Neural progenitor cell (in vitro differentiated cells): ENCODE measurements at regions not wholly inside any gene's neighbourhood (a gene's known extent, or its start where the extent isn't known, plus 50 kb on each side); places are given as distances from the start of the nearest gene placed in this dataset.
A peak's percentile ranks its signal among the peaks of the same experiment; 100 is the strongest.

Experiments
- DNase-seq: peaks from one replicate; pipeline ENCODE4 v3.0.0-alpha.2; 2016; ENCODE audit warnings: low spot score
- H2AFZ ChIP-seq: fragments of 200-600 bp; sonication (generic); replicated peaks from 2 replicates; pipeline ENCODE4 v1.6.1; 2016; ENCODE audit warnings: antibody characterized with exemption
- H3F3A ChIP-seq: fragments of 200-600 bp; sonication (generic); 2 replicates; pipeline ENCODE4 v1.6.1; 2016; ENCODE audit warnings: antibody characterized with exemption, low read depth
- H3K27ac ChIP-seq: fragments of 200-600 bp; sonication (generic); 2 replicates; pipeline ENCODE4 v1.5.1; 2016; ENCODE audit warnings: mild to moderate bottlenecking
- H3K27me3 ChIP-seq: fragments of 200-600 bp; sonication (generic); 2 replicates; pipeline ENCODE4 v1.6.1; 2016; ENCODE audit warnings: mild to moderate bottlenecking, moderate library complexity
- H3K36me3 ChIP-seq: fragments of 200-600 bp; sonication (generic); 2 replicates; pipeline ENCODE4 v1.5.1; 2016
- H3K4me1 ChIP-seq: fragments of 200-600 bp; sonication (generic); 2 replicates; pipeline ENCODE4 v1.6.1; 2016; ENCODE audit warnings: mixed run types
- H3K4me2 ChIP-seq: fragments of 200-600 bp; sonication (generic); 2 replicates; pipeline ENCODE4 v1.6.1; 2016
- H3K4me3 ChIP-seq: fragments of 200-600 bp; sonication (generic); 2 replicates; pipeline ENCODE4 v1.5.1; 2016
- H3K79me2 ChIP-seq: fragments of 200-600 bp; sonication (generic); 2 replicates; pipeline ENCODE4 v1.6.1; 2016; ENCODE audit warnings: low read depth
- H3K9ac ChIP-seq: fragments of 200-600 bp; sonication (generic); 2 replicates; pipeline ENCODE4 v1.6.1; 2016
- H3K9me3 ChIP-seq: fragments of 200-600 bp; sonication (generic); 2 replicates; pipeline ENCODE4 v1.5.1; 2016; ENCODE audit warnings: low read depth
- H4K20me1 ChIP-seq: fragments of 200-600 bp; sonication (generic); 2 replicates; pipeline ENCODE4 v1.6.1; 2016; ENCODE audit warnings: low read depth
- H3K27ac Mint-ChIP-seq: 3 replicates; pipeline ENCODE4 v1.8.0; 2021; ENCODE audit warnings: mixed read lengths
- H3K27me3 Mint-ChIP-seq: 2 replicates; pipeline ENCODE4 v1.8.0; 2022; ENCODE audit warnings: low read depth, mild to moderate bottlenecking, inconsistent platforms, moderate library complexity, mixed read lengths; ENCODE audit not compliant: insufficient read depth
- H3K36me3 Mint-ChIP-seq: 3 replicates; pipeline ENCODE4 v1.8.0; 2021; ENCODE audit warnings: mixed read lengths
- H3K4me1 Mint-ChIP-seq: 3 replicates; pipeline ENCODE4 v1.8.0; 2021; ENCODE audit warnings: mixed read lengths
- H3K4me3 Mint-ChIP-seq: 3 replicates; pipeline ENCODE4 v1.8.0; 2021; ENCODE audit warnings: mild to moderate bottlenecking, moderate library complexity, mixed read lengths
- H3K9me3 Mint-ChIP-seq: 3 replicates; pipeline ENCODE4 v1.8.0; 2020; ENCODE audit warnings: mixed read lengths
- CTCF ChIP-seq: fragments of 200-600 bp; sonication (generic); IDR thresholded peaks from 2 replicates; pipeline ENCODE4 v1.5.1; 2017; ENCODE audit warnings: antibody characterized with exemption, mild to moderate bottlenecking
- EZH2 ChIP-seq: fragments of 200-600 bp; sonication (generic); IDR thresholded peaks from 2 replicates; pipeline ENCODE4 v1.6.1; 2017; ENCODE audit warnings: antibody characterized with exemption, mild to moderate bottlenecking, moderate library complexity
- EZH2phosphoT487 ChIP-seq: fragments of 200-600 bp; sonication (generic); IDR thresholded peaks from 2 replicates; pipeline ENCODE4 v1.6.1; 2017; ENCODE audit warnings: antibody characterized with exemption

- DNase-seq = no peak
- H3K27ac Mint-ChIP-seq = no peak overlapping the region
- H3K79me2 ChIP-seq = no peaks in the 10 kb centered on the region
- peaks cover 14% of the 10 kb centered on the region for H3K4me1 ChIP-seq
- H3K4me3 ChIP-seq = no peak overlapping the region
- peaks cover 18% of the 10 kb centered on the region for H3K27me3 Mint-ChIP-seq
- no peak overlapping the region for H3K4me3 Mint-ChIP-seq
- no peak for TF ChIP-seq CTCF
- no peak for TF ChIP-seq EZH2
- no peak for TF ChIP-seq EZH2phosphoT487
- H3K36me3 Mint-ChIP-seq = peaks cover 4% of the 10 kb centered on the region
- no peak overlapping the region for H2AFZ ChIP-seq
- no peak overlapping the region for H3K4me2 ChIP-seq
- no peak overlapping the region for H3K9ac ChIP-seq
- no peaks in the 10 kb centered on the region for H3K27me3 ChIP-seq
- H3K27ac ChIP-seq = no peak overlapping the region
- no peaks in the 10 kb centered on the region for H4K20me1 ChIP-seq
- peaks cover 33% of the 10 kb centered on the region for H3K4me1 Mint-ChIP-seq
- H3F3A ChIP-seq = peaks cover 13% of the 10 kb centered on the region
- no peaks in the 10 kb centered on the region for H3K9me3 ChIP-seq
- H3K9me3 Mint-ChIP-seq = peaks cover 31% of the 10 kb centered on the region
- H3K36me3 ChIP-seq = no peaks in the 10 kb centered on the region
Observed at GRCh38 chr17:65453204-65453931, 108.1 kb downstream of the AXIN2 start.

- Histone ChIP-seq H3K27ac (no peak overlapping the region), H3K4me2 (no peak overlapping the region), H3K79me2 (no peaks in the 10 kb centered on the region), H3K36me3 (no peaks in the 10 kb centered on the region), H3K27me3 (no peaks in the 10 kb centered on the region), H3K9ac (no peak overlapping the region), H3K4me3 (no peak overlapping the region), H3K4me1 (no peaks in the 10 kb centered on the region), H3F3A (peaks cover 13% of the 10 kb centered on the region), H2AFZ (no peak overlapping the region), H4K20me1 (no peaks in the 10 kb centered on the region), H3K9me3 (no peaks in the 10 kb centered on the region)
- Mint-ChIP-seq H3K36me3 (peaks cover 5% of the 10 kb centered on the region), H3K4me1 (peaks cover 9% of the 10 kb centered on the region), H3K27me3 (peaks cover 12% of the 10 kb centered on the region), H3K27ac (no peak overlapping the region), H3K4me3 (peak overlapping the region; percentile 4), H3K9me3 (peaks cover 31% of the 10 kb centered on the region)
- TF ChIP-seq EZH2phosphoT487 = no peak
- no peak for TF ChIP-seq EZH2
- no peak for TF ChIP-seq CTCF
- peak; percentile 35 for DNase-seq
Observed at GRCh38 chr17:65449495-65449894, 112.0 kb downstream of the AXIN2 start.

- Histone ChIP-seq H3K4me3 (no peak overlapping the region), H3K9ac (no peak overlapping the region), H3K4me1 (no peaks in the 10 kb centered on the region), H3K79me2 (no peaks in the 10 kb centered on the region), H4K20me1 (no peaks in the 10 kb centered on the region), H2AFZ (no peak overlapping the region), H3K4me2 (no peak overlapping the region), H3K9me3 (no peaks in the 10 kb centered on the region), H3F3A (peaks cover 13% of the 10 kb centered on the region), H3K36me3 (no peaks in the 10 kb centered on the region), H3K27ac (no peak overlapping the region), H3K27me3 (no peaks in the 10 kb centered on the region)
- no peak for DNase-seq
- H3K4me3 Mint-ChIP-seq = no peak overlapping the region
- peaks cover 31% of the 10 kb centered on the region for H3K9me3 Mint-ChIP-seq
- H3K27me3 Mint-ChIP-seq = peaks cover 12% of the 10 kb centered on the region
- H3K36me3 Mint-ChIP-seq = peaks cover 5% of the 10 kb centered on the region
- H3K27ac Mint-ChIP-seq = no peak overlapping the region
- peaks cover 15% of the 10 kb centered on the region for H3K4me1 Mint-ChIP-seq
- TF ChIP-seq EZH2 = no peak
- TF ChIP-seq EZH2phosphoT487 = no peak
- TF ChIP-seq CTCF = no peak
Observed at GRCh38 chr17:65447823-65448222, 113.6 kb downstream of the AXIN2 start.
